GM19239 (cell line): ENCODE measurements at regions not wholly inside any gene's neighbourhood (a gene's known extent, or its start where the extent isn't known, plus 50 kb on each side); places are given as distances from the start of the nearest gene placed in this dataset.

ENCODE experiments used
- DNase-seq: peaks from one replicate; pipeline ENCODE4 v3.0.0; 2011; ENCODE audit warnings: low spot score; ENCODE audit not compliant: insufficient read length
- FAIRE-seq: peaks from 2 replicates; lab custom pipeline; 2011; peaks lifted over from hg19 to GRCh38; lab: Jason Lieb, UNC

DNA sequence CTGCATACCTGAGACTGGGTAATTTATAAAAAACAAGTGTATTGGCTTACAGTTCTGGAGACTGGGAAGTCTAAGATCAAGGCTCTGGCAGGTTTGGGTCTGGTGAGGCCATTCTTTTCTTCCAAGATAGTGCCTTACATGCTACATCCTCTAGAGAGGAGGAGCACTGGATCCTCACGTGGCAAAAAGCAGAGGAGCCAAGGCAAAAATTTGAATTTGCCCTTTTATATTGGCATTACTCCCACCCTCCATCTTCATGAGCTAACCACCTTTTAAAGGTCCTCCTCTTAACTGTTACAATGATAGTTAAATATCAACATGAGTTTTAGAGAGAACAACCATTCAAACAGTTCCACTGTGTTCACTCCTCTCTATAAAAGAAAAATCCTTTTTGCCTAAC lies 286.3 kb upstream of the SEL1L start:
- no peak for DNase-seq
- FAIRE-seq = no peak

GRCh38 chr14:81826081-81826480 lies 292.4 kb upstream of the SEL1L start:
- DNase-seq = no peak
- FAIRE-seq = no peak

DNA sequence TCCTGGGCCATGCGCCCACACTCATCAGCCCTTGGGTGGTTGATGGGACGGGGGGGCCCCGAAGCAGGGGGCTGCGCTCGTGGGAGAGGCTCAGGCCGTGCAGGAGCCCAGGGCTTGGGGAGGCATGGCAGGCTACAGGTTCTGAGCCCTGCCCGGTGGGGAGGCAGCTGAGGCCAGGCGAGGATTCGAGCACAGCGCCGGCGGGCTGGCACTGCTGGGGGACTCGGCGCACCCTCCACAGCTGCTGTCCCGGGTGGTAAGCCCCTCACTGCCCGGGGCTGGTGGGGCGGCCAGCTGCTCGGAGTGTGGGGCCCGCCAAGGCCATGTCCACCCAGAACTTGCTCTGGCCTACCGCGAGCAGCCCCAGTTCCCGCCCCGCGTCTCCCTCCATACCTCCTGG lies 295.8 kb upstream of the SEL1L start:
- DNase-seq (no peak), FAIRE-seq (no peak)

- DNase-seq = no peak
Measured at GRCh38 chr14:81831128-81831820, 297.6 kb upstream of the SEL1L start.

DNA sequence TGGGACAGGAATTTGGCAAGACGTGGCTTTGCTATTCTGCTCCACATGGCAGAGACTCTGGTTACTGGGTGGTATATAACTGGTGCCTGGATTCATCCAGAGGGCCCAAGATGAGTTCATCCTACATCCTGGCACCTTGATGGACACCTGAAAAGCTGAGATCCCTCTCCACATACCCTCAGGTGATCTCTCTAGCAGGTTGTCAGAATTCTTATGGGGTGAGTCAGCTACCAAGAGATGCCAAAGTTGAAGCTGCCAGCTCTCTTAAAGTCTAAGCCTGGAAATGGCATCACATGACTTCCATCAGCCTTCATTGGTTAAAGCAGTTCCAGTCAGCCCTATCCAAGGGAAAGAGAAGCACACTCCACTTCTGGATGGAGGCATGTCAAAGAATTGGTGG lies 300.7 kb upstream of the SEL1L start:
- FAIRE-seq (no peak), DNase-seq (no peak)

More at GRCh38 chr14:81831128-81831820, 297.6 kb upstream of the SEL1L start:
- FAIRE-seq = no peak

- DNase-seq = no peak
Measured at GRCh38 chr14:81837304-81837703, 303.7 kb upstream of the SEL1L start.

GRCh38 chr14:81839056-81839455 lies 305.4 kb upstream of the SEL1L start:
- no peak for DNase-seq
- FAIRE-seq = no peak

More at GRCh38 chr14:81837304-81837703, 303.7 kb upstream of the SEL1L start:
- no peak for FAIRE-seq

- DNase-seq = no peak
- FAIRE-seq = no peak
Measured at GRCh38 chr14:81841346-81841745, 307.7 kb upstream of the SEL1L start.

DNA sequence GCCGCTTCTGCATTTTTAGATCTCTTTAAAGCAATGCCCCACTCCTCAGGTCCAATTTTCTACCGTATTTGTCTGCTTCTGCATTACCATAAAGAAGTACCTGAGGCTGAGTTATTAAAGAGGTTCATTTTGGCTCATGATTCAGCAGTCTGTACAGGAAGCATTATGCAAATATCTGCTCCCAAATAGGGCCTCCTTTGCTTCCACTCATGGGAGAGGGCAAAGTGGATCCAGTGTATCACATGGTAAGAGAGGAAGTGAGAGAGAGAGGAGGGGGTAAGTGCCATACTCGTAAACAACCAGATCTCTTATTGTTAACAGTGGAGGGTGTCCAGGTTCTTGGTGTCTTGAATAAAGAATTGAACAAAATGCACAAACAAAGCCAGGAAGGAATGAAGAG lies 316.1 kb upstream of the SEL1L start:
- FAIRE-seq (no peak), DNase-seq (no peak)

DNA sequence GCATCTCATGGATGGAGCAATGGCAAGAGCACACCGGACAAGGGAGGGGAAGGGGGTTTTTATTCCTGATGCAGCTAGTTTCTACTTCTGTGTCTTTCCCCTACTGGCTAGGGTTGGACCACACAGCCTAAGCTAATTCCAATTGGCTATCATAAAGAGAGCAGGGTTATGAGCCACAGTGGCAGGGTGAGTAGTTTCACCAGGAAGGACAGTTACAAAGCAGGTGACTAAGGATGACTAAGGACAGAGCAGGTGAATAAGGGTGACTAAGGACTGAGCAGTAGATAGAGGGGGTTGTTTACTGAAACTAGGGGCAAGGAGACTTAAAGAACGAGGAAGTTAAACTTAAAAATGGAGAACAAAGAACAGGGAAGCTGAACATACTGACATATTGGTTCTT lies 321.4 kb upstream of the SEL1L start:
- DNase-seq (no peak), FAIRE-seq (no peak)

DNA sequence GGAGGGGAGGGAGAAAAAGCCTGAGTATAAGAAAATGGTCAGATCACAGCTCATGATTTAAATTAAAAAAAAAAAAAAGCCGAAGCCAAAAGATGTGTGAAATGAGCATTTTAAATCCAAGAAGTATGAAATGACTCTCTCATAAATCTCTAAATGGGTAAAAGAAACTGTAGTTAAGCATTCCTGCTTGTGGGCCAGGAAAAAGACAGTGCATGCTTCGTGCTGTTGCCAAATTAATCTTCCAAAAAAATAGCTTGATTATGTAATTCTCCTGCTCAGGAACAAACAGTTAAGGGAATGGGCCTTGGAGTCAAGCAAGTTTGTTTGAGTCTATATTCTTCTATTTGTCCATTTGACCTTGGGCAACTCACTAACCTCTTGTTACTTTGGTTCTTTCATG lies 325.4 kb upstream of the SEL1L start:
- no peak for DNase-seq
- FAIRE-seq = no peak

- DNase-seq = no peak
- FAIRE-seq = no peak
Measured at GRCh38 chr14:81868172-81868571, 334.5 kb upstream of the SEL1L start.

GRCh38 chr14:81871706-81872105 lies 338.1 kb upstream of the SEL1L start:
- no peak for FAIRE-seq
- DNase-seq = no peak

DNA sequence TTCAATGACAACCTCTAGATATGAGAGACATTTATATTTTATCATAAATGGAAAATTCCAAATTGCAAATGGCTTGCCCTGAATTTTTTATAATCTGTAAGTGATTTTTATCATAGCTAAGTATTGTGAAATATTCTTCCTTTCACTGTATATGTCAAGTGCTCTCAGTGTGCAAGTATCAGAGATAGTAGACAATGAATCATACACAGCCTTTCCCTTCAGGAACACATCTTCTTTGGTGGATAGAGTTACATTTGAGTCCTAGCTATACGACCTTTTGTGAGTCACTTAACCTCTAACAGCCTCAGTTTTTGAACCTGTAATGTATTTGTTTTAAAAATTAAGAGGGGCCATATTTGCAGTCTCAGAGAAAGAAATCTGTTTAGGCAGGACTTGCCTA lies 350.7 kb upstream of the SEL1L start:
- DNase-seq (no peak), FAIRE-seq (no peak)

DNA sequence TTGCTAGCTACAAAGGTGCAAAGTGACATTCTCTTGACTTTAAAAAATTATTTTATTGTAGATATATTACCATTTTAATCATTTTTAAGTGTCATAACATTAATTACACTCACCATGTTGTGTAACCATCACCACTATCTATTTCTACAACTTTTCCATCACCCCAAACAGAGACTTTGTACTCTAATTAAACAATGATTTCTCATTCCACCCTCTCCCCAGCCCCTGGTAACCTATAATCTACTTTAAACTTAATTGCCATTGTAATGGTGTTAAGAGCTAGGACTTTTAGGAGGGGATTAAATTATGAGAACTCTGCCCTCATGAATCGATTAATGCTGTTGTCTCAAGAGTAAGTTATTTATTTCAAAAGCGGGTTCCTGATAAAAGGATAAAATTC lies 352.9 kb upstream of the SEL1L start:
- DNase-seq = no peak
- no peak for FAIRE-seq

DNA sequence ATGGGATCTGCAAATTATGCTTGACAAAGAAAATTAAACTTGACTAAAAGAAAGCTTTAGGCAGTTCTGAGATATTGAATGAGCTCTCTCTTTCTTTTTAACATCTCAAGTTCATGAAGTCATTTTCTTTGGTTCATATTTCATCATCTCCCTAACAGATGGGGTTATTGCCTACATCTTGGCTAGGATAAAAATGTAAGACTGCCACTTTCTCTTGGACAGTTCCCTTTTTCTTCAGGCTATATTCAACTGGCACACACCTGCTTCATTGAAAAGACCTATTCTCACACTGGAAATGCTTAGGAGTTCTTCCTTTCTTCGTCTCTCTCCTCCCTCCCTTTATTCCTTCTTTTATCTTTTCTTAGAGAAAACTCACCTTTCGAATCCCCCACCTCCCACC lies 355.9 kb upstream of the SEL1L start:
- DNase-seq (no peak), FAIRE-seq (no peak)

GRCh38 chr14:81890020-81890419 lies 356.4 kb upstream of the SEL1L start:
- DNase-seq (no peak), FAIRE-seq (no peak)

GRCh38 chr14:81903477-81903876 lies 369.8 kb upstream of the SEL1L start:
- FAIRE-seq (no peak), DNase-seq (no peak)

- FAIRE-seq (no peak), DNase-seq (no peak)
Measured at GRCh38 chr14:81927070-81927469, 393.4 kb upstream of the SEL1L start.

GRCh38 chr14:81931828-81932227 lies 398.2 kb upstream of the SEL1L start:
- FAIRE-seq = no peak

DNA sequence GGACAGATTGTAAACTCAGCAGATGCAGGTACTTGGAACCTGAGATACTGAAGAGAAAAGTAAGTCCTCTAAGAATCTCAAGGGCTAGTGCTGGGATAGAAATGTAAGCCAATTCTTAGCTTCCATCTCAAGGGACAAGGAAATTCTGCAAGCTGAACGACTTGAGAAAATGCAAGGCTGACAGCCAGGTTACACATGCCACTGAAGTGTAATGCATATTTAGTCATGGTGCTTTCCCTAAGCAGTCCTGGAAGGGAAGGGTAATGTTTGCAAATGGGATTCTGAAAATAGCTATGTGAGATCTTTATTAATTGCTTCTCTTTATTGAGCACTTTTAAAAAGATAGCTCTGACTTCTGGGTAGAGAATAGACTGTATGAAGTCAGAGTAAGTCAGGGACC lies 402.7 kb upstream of the SEL1L start:
- DNase-seq = no peak
- FAIRE-seq = no peak

More at GRCh38 chr14:81931828-81932227, 398.2 kb upstream of the SEL1L start:
- no peak for DNase-seq

DNA sequence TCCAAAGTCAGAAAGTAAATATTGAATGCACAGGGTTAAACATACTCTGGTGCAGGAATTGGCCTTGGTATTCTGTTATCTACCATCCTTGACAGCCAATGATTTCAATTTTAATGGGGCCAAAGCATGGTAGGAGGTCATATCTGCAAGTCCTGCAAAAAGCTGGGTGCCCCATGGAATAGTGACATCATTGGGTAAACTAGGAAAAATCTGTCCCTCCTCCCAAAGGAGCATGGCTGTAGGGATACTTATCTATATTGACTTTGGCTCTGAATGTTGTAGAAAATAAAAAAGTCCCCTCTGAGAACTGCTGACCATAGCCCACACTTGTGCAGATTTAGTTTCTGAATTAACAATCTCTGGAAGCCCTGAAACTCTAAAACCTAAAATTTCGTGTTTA lies 403.2 kb upstream of the SEL1L start:
- FAIRE-seq = no peak
- DNase-seq = no peak

- DNase-seq = no peak
- FAIRE-seq = no peak
Measured at GRCh38 chr14:81938341-81938740, 404.7 kb upstream of the SEL1L start.
